Naive thymus-derived CD4-positive, alpha-beta T cell (primary cell): ENCODE measurements at regions not wholly inside any gene's neighbourhood (a gene's known extent, or its start where the extent isn't known, plus 50 kb on each side); places are given as distances from the start of the nearest gene placed in this dataset.

Experiments
- ATAC-seq: fragments of 150-1000 bp; cut with Tn5 transposase; 2 replicates; pipeline ENCODE4 v1.10.0; 2021; ENCODE audit warnings: mild to moderate bottlenecking, moderate library complexity
- CTCF ChIA-PET: fragments of 350-600 bp; sonication (Branson Sonifier 250); formaldehyde crosslinking; loops from one replicate; lab custom pipeline; 2021; ENCODE audit warnings: antibody characterized with exemption; lab: Charles Lee
- POLR2A ChIA-PET: fragments of 350-600 bp; sonication (Branson Sonifier 250); formaldehyde crosslinking; loops from one replicate; lab custom pipeline; 2021; ENCODE audit warnings: antibody characterized with exemption, inconsistent platforms; lab: Charles Lee
- DNase-seq, 9 donors: peaks; one replicate each; pipeline versions ENCODE4 v3.0.0 to v3.0.0-alpha.2; 2020 to 2022; ENCODE audit warnings: mixed read lengths in 1 of 9
- H3K27ac ChIP-seq: one replicate; pipeline ENCODE4 v1.7.0; 2013; ENCODE audit warnings: mild to moderate bottlenecking, low read depth, low read length, moderate library complexity
- H3K27me3 ChIP-seq, 2 donors: one replicate each; pipeline ENCODE4 v1.7.0; 2013; ENCODE audit warnings: low read length in 2 of 2, mild to moderate bottlenecking in 2 of 2, moderate library complexity in 2 of 2; ENCODE audit not compliant: control insufficient read depth in 2 of 2, insufficient read depth in 2 of 2
- H3K36me3 ChIP-seq, 3 experiments: 1 replicate in 2 of 3; 2 replicates in 1 of 3; pipeline ENCODE4 v1.7.0; 2013; ENCODE audit warnings: low read length in 3 of 3, mild to moderate bottlenecking in 3 of 3, moderate library complexity in 1 of 3; ENCODE audit not compliant: insufficient read depth in 3 of 3, control insufficient read depth in 2 of 3
- H3K4me1 ChIP-seq, 2 donors: one replicate each; pipeline ENCODE4 v1.7.0; 2013; ENCODE audit warnings: low read length in 2 of 2, mild to moderate bottlenecking in 2 of 2, moderate library complexity in 1 of 2; ENCODE audit not compliant: control insufficient read depth in 2 of 2, insufficient read depth in 2 of 2
- H3K4me3 ChIP-seq: 2 replicates; pipeline ENCODE4 v1.7.0; 2013; ENCODE audit warnings: mild to moderate bottlenecking, low read length
- H3K9me3 ChIP-seq, 3 experiments: 1 replicate in 2 of 3; 2 replicates in 1 of 3; pipeline ENCODE4 v1.7.0; 2013; ENCODE audit warnings: low read length in 3 of 3; ENCODE audit not compliant: control insufficient read depth in 2 of 3
- H3K27ac Mint-ChIP-seq, 9 donors: one replicate each; pipeline ENCODE4 v1.8.0; 2020 to 2022; ENCODE audit warnings: mixed read lengths in 9 of 9, mild to moderate bottlenecking in 8 of 9, moderate library complexity in 5 of 9, inconsistent platforms in 2 of 9
- H3K27me3 Mint-ChIP-seq, 5 donors: one replicate each; pipeline ENCODE4 v1.8.0; 2021 to 2022; ENCODE audit warnings: mixed read lengths in 5 of 5, mild to moderate bottlenecking in 1 of 5
- H3K36me3 Mint-ChIP-seq, 5 donors: one replicate each; pipeline ENCODE4 v1.8.0; 2020 to 2022; ENCODE audit warnings: mixed read lengths in 5 of 5, mild to moderate bottlenecking in 3 of 5, inconsistent platforms in 1 of 5
- H3K4me1 Mint-ChIP-seq, 7 donors: one replicate each; pipeline ENCODE4 v1.8.0; 2020 to 2022; ENCODE audit warnings: mixed read lengths in 7 of 7, mild to moderate bottlenecking in 3 of 7, inconsistent platforms in 1 of 7
- H3K4me3 Mint-ChIP-seq, 10 donors: one replicate each; pipeline ENCODE4 v1.8.0; 2020 to 2022; ENCODE audit warnings: mild to moderate bottlenecking in 10 of 10, mixed read lengths in 10 of 10, moderate library complexity in 6 of 10, inconsistent platforms in 2 of 10
- H3K9me3 Mint-ChIP-seq, 11 donors: one replicate each; pipeline ENCODE4 v1.8.0; 2020 to 2022; ENCODE audit warnings: mixed read lengths in 11 of 11, mild to moderate bottlenecking in 4 of 11, inconsistent platforms in 1 of 11, moderate library complexity in 1 of 11
- intact Hi-C, 2 donors: fragments of 100-400 bp; cut with micrococcal nuclease; formaldehyde crosslinking; loops; one replicate each; pipeline ENCODE4 v1.15.1; 2023

DNA sequence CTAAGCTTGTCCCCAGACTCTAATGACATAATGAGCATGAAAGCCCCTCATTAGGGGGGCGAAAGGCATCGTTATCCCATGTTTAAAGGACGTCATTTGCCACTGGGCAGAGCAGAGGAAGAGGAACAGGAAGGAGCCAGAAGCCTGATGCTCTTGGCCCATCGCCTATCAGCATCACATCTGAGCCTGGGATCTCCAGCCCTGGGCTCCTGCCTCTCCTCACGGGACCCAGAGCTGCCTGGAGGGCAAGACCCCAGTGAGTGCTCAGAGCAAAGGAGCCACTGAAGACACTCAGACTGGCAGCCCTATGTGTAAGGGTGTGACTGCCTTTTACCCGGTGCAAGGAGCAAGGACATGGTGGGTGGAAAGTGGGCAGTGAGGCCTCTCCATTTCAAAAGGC lies 115.0 kb upstream of the ZNF507 start:
- no peaks in the 10 kb centered on the region for H3K9me3 ChIP-seq
- POLR2A ChIA-PET: no interaction called here
- DNase-seq: no peak
- no peak overlapping the region for H3K4me3 ChIP-seq
- Mint-ChIP-seq H3K27me3 (peaks cover 11 to 62% (median 28%) of the 10 kb centered on the region in 5 donors), H3K36me3 (no peaks in the 10 kb centered on the region), H3K9me3 (no peaks in the 10 kb centered on the region), H3K27ac (no peak overlapping the region), H3K4me3 (no peak overlapping the region), H3K4me1 (no peaks in the 10 kb centered on the region)
- no peaks in the 10 kb centered on the region for H3K27me3 ChIP-seq
- H3K36me3 ChIP-seq: no peaks in the 10 kb centered on the region
- intact Hi-C loops: no loop called here
- CTCF ChIA-PET: no interaction called here
- H3K4me1 ChIP-seq: no peaks in the 10 kb centered on the region
- no peak overlapping the region for H3K27ac ChIP-seq
- ATAC-seq: no peak

DNA sequence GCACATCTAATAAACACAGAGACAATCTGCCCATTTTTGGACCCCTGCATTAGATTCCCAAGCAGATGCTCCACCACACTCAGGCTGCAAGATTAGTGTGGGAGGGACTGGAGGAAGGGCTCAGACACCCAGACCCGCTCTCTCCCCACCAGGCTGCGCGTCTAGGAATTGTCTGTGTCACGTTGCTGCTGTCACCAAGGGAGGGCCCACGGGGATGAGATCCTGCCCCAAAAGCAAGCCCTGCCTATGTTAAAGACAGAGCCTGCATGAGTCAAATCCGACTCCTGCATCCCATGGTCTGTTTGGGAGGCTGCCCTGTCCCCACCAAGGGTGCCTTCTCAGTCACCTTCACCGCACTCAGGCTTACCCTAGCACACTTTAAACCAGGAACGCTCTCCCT lies 114.4 kb upstream of the ZNF507 start:
- no peak overlapping the region for H3K27ac ChIP-seq
- no peaks in the 10 kb centered on the region for H3K27me3 ChIP-seq
- CTCF ChIA-PET: interaction anchor here (0.6 to 0.8 kb wide), 2 partner anchors 11 to 1522 kb away, joined by 3 read pairs; no protein-coding TSS in a partner anchor
- H3K4me3 ChIP-seq: no peak overlapping the region
- Mint-ChIP-seq H3K27ac (no peak overlapping the region), H3K4me1 (no peaks in the 10 kb centered on the region), H3K27me3 (peaks cover 6 to 62% (median 23%) of the 10 kb centered on the region in 5 donors), H3K9me3 (no peaks in the 10 kb centered on the region), H3K36me3 (no peaks in the 10 kb centered on the region), H3K4me3 (no peak overlapping the region)
- intact Hi-C loops: no loop called here
- H3K4me1 ChIP-seq: no peaks in the 10 kb centered on the region
- no peaks in the 10 kb centered on the region for H3K36me3 ChIP-seq
- ATAC-seq: no peak
- DNase-seq: no peak
- no peaks in the 10 kb centered on the region for H3K9me3 ChIP-seq
- POLR2A ChIA-PET: no interaction called here

- no peak overlapping the region for H3K4me3 Mint-ChIP-seq
- no peak for DNase-seq
- Histone ChIP-seq H3K4me1 (no peaks in the 10 kb centered on the region), H3K27ac (no peak overlapping the region), H3K27me3 (no peaks in the 10 kb centered on the region), H3K4me3 (no peak overlapping the region), H3K9me3 (no peaks in the 10 kb centered on the region), H3K36me3 (no peaks in the 10 kb centered on the region)
- intact Hi-C loops: no loop called here
- no peaks in the 10 kb centered on the region for H3K9me3 Mint-ChIP-seq
- CTCF ChIA-PET: interaction anchor here (0.6 to 0.8 kb wide), 2 partner anchors 12 to 1523 kb away, joined by 3 read pairs; no protein-coding TSS in a partner anchor
- H3K27ac Mint-ChIP-seq: no peak overlapping the region
- ATAC-seq: no peak
- H3K36me3 Mint-ChIP-seq: no peaks in the 10 kb centered on the region
- POLR2A ChIA-PET: no interaction called here
- peaks cover 0 to 57% (median 18%) of the 10 kb centered on the region in 5 donors for H3K27me3 Mint-ChIP-seq
- H3K4me1 Mint-ChIP-seq: no peaks in the 10 kb centered on the region
These were observed 113.7 kb upstream of the ZNF507 start for GRCh38 chr19:32231691-32232090.

DNA sequence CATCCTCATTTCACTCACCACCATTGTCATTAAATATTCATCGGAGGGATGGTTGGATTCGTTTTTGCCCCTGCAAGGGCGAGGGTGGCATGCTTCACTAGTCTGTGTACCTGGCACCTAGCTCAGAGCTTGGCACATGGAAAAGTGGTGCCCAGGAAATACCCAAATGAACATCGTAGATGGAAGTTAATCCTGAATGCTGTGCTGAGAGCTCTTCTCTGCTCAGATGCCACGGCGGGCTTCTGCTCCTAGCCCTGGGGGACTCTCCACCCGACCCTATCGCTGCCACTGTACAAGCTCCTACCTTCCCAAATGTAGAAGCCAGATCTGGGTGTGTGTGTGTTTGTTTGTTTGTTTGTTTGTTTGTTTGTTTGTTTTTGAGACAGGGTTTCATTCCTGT lies 113.0 kb upstream of the ZNF507 start:
- DNase-seq (no peak), ATAC-seq (no peak)
- Histone ChIP-seq H3K36me3 (no peaks in the 10 kb centered on the region), H3K27me3 (no peaks in the 10 kb centered on the region), H3K4me3 (no peak overlapping the region), H3K9me3 (no peaks in the 10 kb centered on the region), H3K4me1 (no peaks in the 10 kb centered on the region), H3K27ac (no peak overlapping the region)
- Mint-ChIP-seq H3K4me3 (no peak overlapping the region), H3K36me3 (no peaks in the 10 kb centered on the region), H3K4me1 (no peaks in the 10 kb centered on the region), H3K27me3 (peaks cover 0 to 57% (median 18%) of the 10 kb centered on the region in 5 donors), H3K9me3 (no peaks in the 10 kb centered on the region), H3K27ac (peak overlapping the region in 1 of 9 donors; percentile 60)
- ChIA-PET CTCF (no interaction called here), POLR2A (no interaction called here)
- intact Hi-C loops: no loop called here

GRCh38 chr19:32233091-32233490 lies 112.3 kb upstream of the ZNF507 start:
- H3K4me3 Mint-ChIP-seq: no peak overlapping the region
- DNase-seq (no peak), ATAC-seq (no peak)
- peaks cover 0 to 1% (median 0%) of the 10 kb centered on the region in 11 donors for H3K9me3 Mint-ChIP-seq
- H3K27me3 ChIP-seq: no peaks in the 10 kb centered on the region
- ChIA-PET CTCF (no interaction called here), POLR2A (no interaction called here)
- no peaks in the 10 kb centered on the region for H3K9me3 ChIP-seq
- H3K27ac Mint-ChIP-seq: no peak overlapping the region
- no peak overlapping the region for H3K27ac ChIP-seq
- H3K36me3 ChIP-seq: no peaks in the 10 kb centered on the region
- H3K4me3 ChIP-seq: no peak overlapping the region
- H3K36me3 Mint-ChIP-seq: no peaks in the 10 kb centered on the region
- H3K27me3 Mint-ChIP-seq: peaks cover 0 to 57% (median 15%) of the 10 kb centered on the region in 5 donors
- no peaks in the 10 kb centered on the region for H3K4me1 Mint-ChIP-seq
- intact Hi-C loops: no loop called here
- no peaks in the 10 kb centered on the region for H3K4me1 ChIP-seq

GRCh38 chr19:32233885-32234284 lies 111.5 kb upstream of the ZNF507 start:
- H3K9me3 Mint-ChIP-seq: peaks cover 0 to 2% (median 0%) of the 10 kb centered on the region in 11 donors
- no peaks in the 10 kb centered on the region for H3K9me3 ChIP-seq
- ChIA-PET CTCF (no interaction called here), POLR2A (no interaction called here)
- intact Hi-C loops: no loop called here
- no peak overlapping the region for H3K27ac Mint-ChIP-seq
- H3K36me3 Mint-ChIP-seq: no peaks in the 10 kb centered on the region
- H3K36me3 ChIP-seq: no peaks in the 10 kb centered on the region
- H3K4me3 ChIP-seq: no peak overlapping the region
- H3K4me1 ChIP-seq: no peaks in the 10 kb centered on the region
- no peaks in the 10 kb centered on the region for H3K27me3 ChIP-seq
- DNase-seq (no peak), ATAC-seq (no peak)
- peaks cover 0 to 52% (median 13%) of the 10 kb centered on the region in 5 donors for H3K27me3 Mint-ChIP-seq
- H3K4me1 Mint-ChIP-seq: no peaks in the 10 kb centered on the region
- no peak overlapping the region for H3K27ac ChIP-seq
- no peak overlapping the region for H3K4me3 Mint-ChIP-seq

GRCh38 chr19:32234663-32235217 lies 110.7 kb upstream of the ZNF507 start:
- Mint-ChIP-seq H3K27me3 (peaks cover 0 to 50% (median 12%) of the 10 kb centered on the region in 5 donors), H3K4me1 (no peaks in the 10 kb centered on the region), H3K36me3 (no peaks in the 10 kb centered on the region), H3K9me3 (peaks cover 0 to 2% (median 0%) of the 10 kb centered on the region in 11 donors), H3K27ac (no peak overlapping the region), H3K4me3 (no peak overlapping the region)
- H3K4me3 ChIP-seq: no peak overlapping the region
- DNase-seq (no peak), ATAC-seq (no peak)
- no peak overlapping the region for H3K27ac ChIP-seq
- no peaks in the 10 kb centered on the region for H3K4me1 ChIP-seq
- intact Hi-C loops: no loop called here
- ChIA-PET CTCF (no interaction called here), POLR2A (no interaction called here)
- no peaks in the 10 kb centered on the region for H3K27me3 ChIP-seq
- H3K9me3 ChIP-seq: no peaks in the 10 kb centered on the region
- H3K36me3 ChIP-seq: no peaks in the 10 kb centered on the region
